PC-3 (cell line): ENCODE measurements at regions not wholly inside any gene's neighbourhood (a gene's known extent, or its start where the extent isn't known, plus 50 kb on each side); places are given as distances from the start of the nearest gene placed in this dataset.

Source experiments
- ATAC-seq: fragments of 200-7000 bp; cut with Tn5 transposase; 2 replicates; pipeline ENCODE4 v1.9.1; 2020; ENCODE audit warnings: mild to moderate bottlenecking, moderate library complexity
- BruUV-seq: library from RNA; stranded (reverse); fragments of 400-500 nt; replicated peaks from 2 replicates; lab custom pipeline; 2021; lab: Mats Ljungman, UMichigan
- CTCF ChIA-PET: fragments of 300-600 bp; sonication (Branson Sonifier 250); formaldehyde crosslinking; loops from one replicate; lab custom pipeline; 2022; ENCODE audit warnings: antibody characterized with exemption; lab: Charles Lee
- POLR2A ChIA-PET: fragments of 300-600 bp; sonication (Branson Sonifier 250); formaldehyde crosslinking; loops from one replicate; lab custom pipeline; 2022; ENCODE audit warnings: antibody characterized with exemption; ENCODE audit not compliant: unreplicated experiment; lab: Charles Lee
- DNase-seq: peaks from one replicate; pipeline ENCODE4 v3.0.0-alpha.2; 2015
- H2AFZ ChIP-seq: fragments of 300-600 bp; sonication (generic); 2 replicates; pipeline ENCODE4 v1.6.0; 2016; ENCODE audit warnings: antibody characterized with exemption, low read length
- H3F3A ChIP-seq: fragments of 300-600 bp; sonication (generic); one replicate; pipeline ENCODE4 v1.6.0; 2017; ENCODE audit warnings: antibody characterized with exemption, low read length, control low read depth, mild to moderate bottlenecking; ENCODE audit not compliant: unreplicated experiment
- H3K27ac ChIP-seq: fragments of 300-600 bp; sonication (generic); 2 replicates; pipeline ENCODE4 v1.5.1; 2016; ENCODE audit warnings: mild to moderate bottlenecking, low read length
- H3K27me3 ChIP-seq: fragments of 300-600 bp; sonication (generic); 2 replicates; pipeline ENCODE4 v1.6.1; 2016; ENCODE audit warnings: low read length, mixed read lengths
- H3K36me3 ChIP-seq: fragments of 300-600 bp; sonication (generic); 2 replicates; pipeline ENCODE4 v1.6.1; 2016; ENCODE audit warnings: low read depth, mixed run types, low read length, mixed read lengths
- H3K4me1 ChIP-seq: fragments of 300-600 bp; sonication (generic); 2 replicates; pipeline ENCODE4 v1.5.1; 2016; ENCODE audit warnings: low read length; ENCODE audit not compliant: insufficient read depth
- H3K4me2 ChIP-seq: fragments of 300-600 bp; sonication (generic); 2 replicates; pipeline ENCODE4 v1.6.0; 2016; ENCODE audit warnings: low read length
- H3K4me3 ChIP-seq: fragments of 300-600 bp; sonication (generic); 2 replicates; pipeline ENCODE4 v1.5.1; 2016; ENCODE audit warnings: mild to moderate bottlenecking, low read length, mixed read lengths
- H3K79me2 ChIP-seq: fragments of 300-600 bp; sonication (generic); 2 replicates; pipeline ENCODE4 v1.6.1; 2017; ENCODE audit warnings: low read length, mixed read lengths
- H3K9ac ChIP-seq: fragments of 300-600 bp; sonication (generic); 2 replicates; pipeline ENCODE4 v1.6.0; 2016; ENCODE audit warnings: mild to moderate bottlenecking, low read length
- H3K9me2 ChIP-seq: fragments of 300-600 bp; sonication (generic); replicated peaks from 2 replicates; pipeline ENCODE4 v1.6.1; 2016; ENCODE audit warnings: mixed run types, low read length, mixed read lengths
- H3K9me3 ChIP-seq: fragments of 300-600 bp; sonication (generic); 2 replicates; pipeline ENCODE4 v1.6.1; 2016; ENCODE audit warnings: low read length, mixed read lengths
- H4K20me1 ChIP-seq: fragments of 300-600 bp; sonication (generic); 2 replicates; pipeline ENCODE4 v1.6.1; 2016; ENCODE audit warnings: low read length, mixed read lengths
- CTCF ChIP-seq: fragments of 300-600 bp; sonication (generic); conservative IDR thresholded peaks from 2 replicates; pipeline ENCODE4 v1.5.1; 2017; ENCODE audit warnings: antibody characterized with exemption, low read depth, mild to moderate bottlenecking, low read length
- EZH2 ChIP-seq: fragments of 300-600 bp; sonication (generic); IDR thresholded peaks from one replicate; pipeline ENCODE4 v1.6.1; 2017; ENCODE audit warnings: antibody characterized with exemption, mild to moderate bottlenecking, low read length; ENCODE audit not compliant: unreplicated experiment
- EZH2phosphoT487 ChIP-seq: fragments of 300-600 bp; sonication (generic); IDR thresholded peaks from 2 replicates; pipeline ENCODE4 v1.6.1; 2018; ENCODE audit warnings: mild to moderate bottlenecking, antibody characterized with exemption, low read length, borderline replicate concordance
- intact Hi-C: fragments of 100-400 bp; cut with micrococcal nuclease; formaldehyde crosslinking; loops from 2 replicates; pipeline ENCODE4 v1.9.0; 2023

DNA sequence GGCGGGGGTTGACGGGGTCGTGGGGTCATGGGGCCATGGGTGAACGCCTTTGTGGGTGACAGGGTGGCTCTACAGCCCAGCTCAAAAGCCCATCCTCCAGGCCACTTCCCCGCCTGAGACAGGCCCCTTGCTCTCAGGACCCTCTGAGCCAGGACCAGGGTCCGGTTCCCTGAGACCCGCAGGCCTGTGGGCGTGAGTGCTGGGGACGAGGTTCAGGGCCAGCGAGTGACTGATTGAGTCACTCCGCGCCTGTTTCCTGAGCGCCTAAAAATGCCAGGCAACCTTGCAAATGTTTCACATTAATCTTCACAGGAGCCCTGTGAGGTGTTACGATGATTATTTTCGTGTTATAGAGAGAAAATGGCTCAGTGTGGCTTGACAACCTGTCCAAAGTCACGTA lies 97.8 kb downstream of the ZNF674 start:
- H3F3A ChIP-seq: no peaks in the 10 kb centered on the region

DNA sequence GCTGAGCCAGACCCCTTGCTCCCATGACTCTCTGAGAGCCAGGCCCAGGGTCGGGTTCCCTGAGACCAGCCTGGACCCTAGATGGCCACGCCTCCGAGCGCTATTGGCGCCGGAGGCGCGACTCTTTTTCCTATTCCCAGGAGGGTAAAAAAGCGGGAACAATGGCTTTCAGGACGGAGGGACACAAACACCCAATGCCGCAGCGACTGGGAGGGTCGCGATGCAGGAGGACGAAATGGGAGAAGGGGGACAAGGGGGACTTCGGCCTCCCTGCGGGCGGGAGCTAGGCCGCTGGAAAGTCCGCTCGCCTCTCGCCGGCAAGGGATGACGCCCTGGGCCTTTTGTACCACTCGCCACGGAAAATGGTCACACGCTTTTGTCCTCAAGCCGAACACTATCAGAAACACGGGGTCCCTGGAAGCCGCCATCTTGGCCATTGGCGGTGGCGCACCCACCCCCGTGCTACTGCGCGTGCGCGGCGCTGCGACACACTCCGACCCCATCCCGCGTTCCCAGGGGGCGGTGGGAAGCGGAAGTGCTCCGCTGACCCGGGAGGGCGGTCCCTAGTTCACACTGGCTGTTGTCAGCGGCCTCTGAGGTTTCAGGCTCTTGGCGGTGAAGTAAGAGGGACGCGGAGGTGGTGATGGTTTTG lies 98.4 kb downstream of the ZNF674 start:
- peak overlapping the region; percentile 97 for H2AFZ ChIP-seq
- H3K9me2 ChIP-seq: no peaks in the 10 kb centered on the region
- no peaks in the 10 kb centered on the region for H3F3A ChIP-seq
- H3K79me2 ChIP-seq: peaks cover 25% of the 10 kb centered on the region
- ATAC-seq (peak; percentile 81), DNase-seq (peak; percentile 80)
- no peaks in the 10 kb centered on the region for H3K27me3 ChIP-seq
- peak overlapping the region; percentile 69 for H3K27ac ChIP-seq
- H3K4me2 ChIP-seq: peak overlapping the region; percentile 95
- TSS peak; percentile 84 for BruUV-seq
- ChIA-PET POLR2A (no interaction called here), CTCF (no interaction called here)
- H3K36me3 ChIP-seq: peaks cover 17% of the 10 kb centered on the region; the same call in 1 of the 2 replicates
- no peaks in the 10 kb centered on the region for H3K9me3 ChIP-seq
- intact Hi-C loops: no loop called here
- H3K4me1 ChIP-seq: peaks cover 25% of the 10 kb centered on the region
- H3K9ac ChIP-seq: peak overlapping the region; percentile 96
- H4K20me1 ChIP-seq: no peaks in the 10 kb centered on the region
- peak overlapping the region; percentile 86 for H3K4me3 ChIP-seq
- TF ChIP-seq EZH2phosphoT487 (no peak), EZH2 (no peak), CTCF (no peak)

More for the DNA sequence above, 97.8 kb downstream of the ZNF674 start:
- Histone ChIP-seq H3K9me3 (no peaks in the 10 kb centered on the region), H3K36me3 (peaks cover 18% of the 10 kb centered on the region; the same call in 1 of the 2 replicates), H3K9ac (peak overlapping the region; percentile 96), H3K27ac (peak overlapping the region; percentile 69), H3K27me3 (no peaks in the 10 kb centered on the region), H3K9me2 (no peaks in the 10 kb centered on the region), H3K4me1 (peaks cover 25% of the 10 kb centered on the region), H4K20me1 (no peaks in the 10 kb centered on the region), H2AFZ (peak overlapping the region; percentile 97), H3K79me2 (peaks cover 25% of the 10 kb centered on the region), H3K4me2 (peak overlapping the region; percentile 95), H3K4me3 (peak overlapping the region; percentile 86)
- no peak for TF ChIP-seq CTCF
- no peak for TF ChIP-seq EZH2phosphoT487
- no peak for TF ChIP-seq EZH2
- TSS peak; percentile 67 for BruUV-seq
- intact Hi-C loops: no loop called here
- DNase-seq (peak; percentile 24), ATAC-seq (peak; percentile 20)
- ChIA-PET CTCF (no interaction called here), POLR2A (no interaction called here)

DNA sequence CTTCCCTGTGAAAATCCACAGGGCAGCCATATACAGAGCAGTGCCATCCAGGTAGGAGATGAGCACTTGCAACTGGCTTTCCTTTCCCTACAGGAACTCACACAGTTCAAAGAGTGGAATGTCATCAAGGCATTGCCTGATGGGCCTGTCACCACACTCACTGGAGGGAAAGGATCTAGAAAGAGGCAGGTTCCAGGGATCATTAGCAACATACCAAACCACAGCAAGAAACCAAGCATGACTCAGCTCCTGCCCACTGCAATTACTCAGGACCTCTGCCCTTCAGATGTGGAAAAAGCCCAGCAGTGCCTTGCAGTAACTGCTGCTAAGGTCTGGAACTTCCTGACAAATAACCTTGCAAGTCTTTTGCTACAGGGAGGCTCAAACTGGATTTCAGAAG lies 101.2 kb downstream of the ZNF674 start:
- CTCF ChIA-PET: interaction anchor here (1.0 kb wide), 1 partner anchor 38 kb away, joined by 3 read pairs; no protein-coding TSS in a partner anchor
- no peak for TF ChIP-seq EZH2phosphoT487
- TF ChIP-seq CTCF: no peak
- TF ChIP-seq EZH2: no peak
- H2AFZ ChIP-seq: no peak overlapping the region
- no peak overlapping the region for H3K4me3 ChIP-seq
- H3K9me3 ChIP-seq: no peaks in the 10 kb centered on the region
- DNase-seq: peak; percentile 85
- H3K4me1 ChIP-seq: peaks cover 25% of the 10 kb centered on the region
- no peaks in the 10 kb centered on the region for H3K36me3 ChIP-seq
- no TSS peak for BruUV-seq
- no peaks in the 10 kb centered on the region for H4K20me1 ChIP-seq
- ATAC-seq: peak; percentile 77
- POLR2A ChIA-PET: no interaction called here
- H3K9me2 ChIP-seq: no peaks in the 10 kb centered on the region
- peak overlapping the region; percentile 22 for H3K4me2 ChIP-seq
- peaks cover 18% of the 10 kb centered on the region for H3K79me2 ChIP-seq
- H3K27ac ChIP-seq: peak overlapping the region; percentile 37
- no peaks in the 10 kb centered on the region for H3F3A ChIP-seq
- intact Hi-C loops: no loop called here
- no peak overlapping the region for H3K9ac ChIP-seq
- H3K27me3 ChIP-seq: no peaks in the 10 kb centered on the region
